GM12873 (cell line): ENCODE measurements at regions not wholly inside any gene's neighbourhood (a gene's known extent, or its start where the extent isn't known, plus 50 kb on each side); places are given as distances from the start of the nearest gene placed in this dataset.

ENCODE experiments used
- TF ChIP-seq, protein P1 (sequence below): IDR thresholded peaks from 2 replicates; pipeline ENCODE4 v1.5.1; 2012; ENCODE audit warnings: low read depth, mild to moderate bottlenecking, moderate library complexity, low read length, control low read depth; ENCODE audit not compliant: insufficient read depth; ENCODE audit errors: missing control alignments

DNA sequence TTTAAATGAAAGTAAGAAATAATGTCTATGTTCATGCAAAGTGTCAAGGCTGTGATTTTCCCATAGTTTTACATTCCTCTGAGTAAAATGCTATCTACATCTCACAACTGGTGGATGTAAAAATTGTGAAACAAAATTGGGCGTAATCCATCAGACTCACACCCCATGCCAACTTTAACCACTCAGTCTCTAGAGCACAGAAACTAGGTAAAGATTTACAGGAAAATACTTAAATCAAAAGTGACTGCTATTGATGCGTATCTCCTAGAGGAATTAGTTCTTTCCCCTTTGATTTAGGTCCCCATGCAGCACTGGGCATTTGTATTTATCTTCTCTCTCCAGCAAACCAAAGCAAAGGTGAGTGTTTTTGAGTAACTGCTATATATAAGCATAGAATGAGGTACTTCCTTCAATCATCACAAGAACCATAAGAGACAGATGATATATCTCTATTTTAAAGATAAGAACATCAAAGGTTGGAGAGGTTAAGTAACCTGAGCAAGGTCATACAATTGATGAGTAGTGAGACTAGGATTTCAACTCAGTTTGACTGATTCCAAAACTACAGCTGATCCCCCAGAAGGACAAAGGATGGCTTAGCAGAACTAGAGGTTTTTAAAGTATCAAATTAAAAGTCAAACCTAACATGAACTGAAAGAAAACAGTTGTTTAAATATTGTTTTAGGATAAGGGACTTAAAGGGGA, 594.0 kb upstream of the ACVR2A start:
- TF ChIP-seq, protein P1, sequence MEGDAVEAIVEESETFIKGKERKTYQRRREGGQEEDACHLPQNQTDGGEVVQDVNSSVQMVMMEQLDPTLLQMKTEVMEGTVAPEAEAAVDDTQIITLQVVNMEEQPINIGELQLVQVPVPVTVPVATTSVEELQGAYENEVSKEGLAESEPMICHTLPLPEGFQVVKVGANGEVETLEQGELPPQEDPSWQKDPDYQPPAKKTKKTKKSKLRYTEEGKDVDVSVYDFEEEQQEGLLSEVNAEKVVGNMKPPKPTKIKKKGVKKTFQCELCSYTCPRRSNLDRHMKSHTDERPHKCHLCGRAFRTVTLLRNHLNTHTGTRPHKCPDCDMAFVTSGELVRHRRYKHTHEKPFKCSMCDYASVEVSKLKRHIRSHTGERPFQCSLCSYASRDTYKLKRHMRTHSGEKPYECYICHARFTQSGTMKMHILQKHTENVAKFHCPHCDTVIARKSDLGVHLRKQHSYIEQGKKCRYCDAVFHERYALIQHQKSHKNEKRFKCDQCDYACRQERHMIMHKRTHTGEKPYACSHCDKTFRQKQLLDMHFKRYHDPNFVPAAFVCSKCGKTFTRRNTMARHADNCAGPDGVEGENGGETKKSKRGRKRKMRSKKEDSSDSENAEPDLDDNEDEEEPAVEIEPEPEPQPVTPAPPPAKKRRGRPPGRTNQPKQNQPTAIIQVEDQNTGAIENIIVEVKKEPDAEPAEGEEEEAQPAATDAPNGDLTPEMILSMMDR, result no peak

DNA sequence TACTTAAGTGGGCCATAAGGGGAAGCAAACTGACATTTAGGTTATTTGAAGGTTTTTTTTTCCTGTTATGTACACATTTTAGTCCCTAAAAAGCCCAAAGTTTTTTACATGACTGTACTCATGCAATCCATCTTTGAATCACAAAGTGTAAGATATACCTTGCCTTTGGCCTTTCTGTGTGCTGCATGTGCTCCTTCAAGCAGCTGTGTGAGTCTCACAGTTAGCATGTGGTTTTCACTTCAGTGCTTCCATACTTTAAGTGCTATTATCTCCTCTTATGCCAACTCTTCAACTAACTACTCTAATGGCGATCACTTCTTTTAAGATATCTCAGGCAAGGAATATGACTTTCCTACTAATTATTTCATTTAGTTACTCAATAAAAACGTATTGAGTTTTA, 597.1 kb upstream of the ACVR2A start:
- TF ChIP-seq, protein P1, result no peak

DNA sequence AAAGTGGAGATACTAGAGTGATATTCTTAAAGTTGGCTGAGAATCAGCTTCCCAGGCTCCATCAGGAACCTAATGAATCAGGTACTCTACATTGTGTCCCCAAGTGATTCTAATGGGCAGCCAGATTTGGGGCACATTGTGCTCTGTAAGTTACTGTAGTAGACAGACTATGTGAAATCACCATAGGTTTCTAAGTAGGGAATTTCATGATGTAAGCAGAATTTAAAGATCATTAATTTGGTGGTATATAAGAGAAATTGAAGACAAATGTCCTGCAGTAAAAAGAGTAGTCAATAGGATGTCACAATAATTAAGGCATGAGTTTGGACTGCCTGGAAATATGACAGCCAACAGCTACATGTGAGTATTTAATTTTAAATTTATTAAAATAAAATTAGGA, 602.4 kb upstream of the ACVR2A start:
- TF ChIP-seq, protein P1, result no peak

DNA sequence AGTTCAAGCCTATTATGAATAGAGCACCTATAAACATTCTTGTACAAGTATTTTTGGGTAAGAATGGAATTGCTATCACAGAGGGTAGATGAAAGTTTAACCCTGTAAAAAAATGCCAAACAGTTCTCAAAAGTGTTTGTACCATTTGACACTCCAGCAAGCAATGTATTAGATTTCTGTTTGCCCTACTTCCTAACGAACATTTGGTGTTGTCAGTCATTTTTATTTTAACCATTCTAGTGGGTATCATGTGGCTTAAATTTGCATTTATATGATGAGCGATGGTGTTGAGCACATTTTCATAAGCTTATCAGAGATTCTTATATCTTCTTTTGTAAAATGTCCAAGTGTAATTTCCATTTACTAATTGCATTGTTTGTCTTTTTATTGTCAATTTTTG, 608.2 kb upstream of the ACVR2A start:
- TF ChIP-seq, protein P1, result no peak

DNA sequence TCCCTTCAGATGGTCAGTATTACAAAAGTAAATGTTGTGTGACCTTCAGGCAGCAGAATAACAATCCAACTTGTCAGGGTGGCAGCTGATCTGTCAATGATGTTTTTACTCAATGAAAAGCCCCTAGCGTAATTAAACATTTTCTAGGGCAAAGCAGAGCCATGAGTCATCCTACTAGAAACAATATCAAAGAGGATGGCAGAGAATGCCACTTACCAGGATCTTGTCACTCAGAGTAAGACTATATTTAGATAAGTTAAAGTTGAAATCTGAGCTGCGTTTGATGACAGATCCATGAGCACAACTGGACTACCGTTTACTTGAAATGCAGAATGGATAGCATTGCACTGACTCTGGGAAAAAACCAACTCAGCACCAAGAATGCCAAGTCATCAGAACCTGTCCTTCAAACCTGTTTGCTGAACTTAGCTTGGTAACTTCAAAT, 612.6 kb upstream of the ACVR2A start:
- TF ChIP-seq, protein P1, result no peak

DNA sequence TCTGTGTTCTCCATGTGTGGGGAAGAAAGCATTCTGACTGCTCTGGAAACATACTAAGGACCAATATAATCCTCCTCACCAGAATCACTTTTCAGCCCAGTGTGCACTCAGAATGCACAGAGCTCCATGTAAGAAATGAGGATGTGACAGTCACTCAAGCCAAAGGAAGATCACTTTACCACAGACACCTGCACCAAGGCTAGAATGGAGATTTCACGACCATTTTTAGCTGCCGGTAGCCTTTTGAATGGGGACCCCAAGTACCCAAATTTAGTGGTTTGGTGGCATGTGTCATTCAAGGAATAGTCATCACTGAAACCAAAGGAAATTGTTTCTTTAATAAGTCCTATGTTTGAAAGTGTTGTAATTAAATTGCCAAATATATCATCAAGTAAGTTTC, 613.2 kb upstream of the ACVR2A start:
- TF ChIP-seq, protein P1, result no peak

DNA sequence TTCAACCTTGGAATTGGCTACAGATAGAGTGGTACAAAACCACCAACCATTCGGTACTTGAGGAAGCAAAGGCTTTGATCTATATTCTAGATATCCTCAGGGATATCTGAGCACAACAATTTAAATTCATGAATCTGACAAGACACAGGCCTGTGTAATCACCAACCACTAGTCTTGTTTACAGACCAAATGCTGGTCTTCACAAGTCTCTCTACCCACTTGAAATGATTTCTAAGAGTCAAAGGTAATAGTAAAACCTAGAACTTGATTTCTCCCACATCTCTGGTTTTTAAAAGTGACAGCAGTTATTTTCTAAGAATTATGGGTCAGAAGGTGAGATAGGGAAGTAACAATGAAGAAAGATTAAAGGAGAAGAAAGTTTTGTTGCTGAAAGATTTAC, 613.7 kb upstream of the ACVR2A start:
- TF ChIP-seq, protein P1, result no peak
